IPS DF 6.9 (cell line): ENCODE measurements at regions not wholly inside any gene's neighbourhood (a gene's known extent, or its start where the extent isn't known, plus 50 kb on each side); places are given as distances from the start of the nearest gene placed in this dataset.

Experiments
- DNase-seq: peaks from one replicate; pipeline ENCODE4 v3.0.0-alpha.2; 2013; ENCODE audit warnings: low read depth, low spot score
- H3K27ac ChIP-seq: one replicate; pipeline ENCODE4 v1.5.1; 2013; ENCODE audit warnings: low read length, control low read depth
- H3K27me3 ChIP-seq: 2 replicates; pipeline ENCODE4 v1.6.1; 2013; ENCODE audit warnings: mild to moderate bottlenecking, low read length; ENCODE audit not compliant: control insufficient read depth, insufficient read depth
- H3K36me3 ChIP-seq: 2 replicates; pipeline ENCODE4 v1.6.1; 2013; ENCODE audit warnings: low read length; ENCODE audit not compliant: control insufficient read depth, insufficient read depth
- H3K4me1 ChIP-seq: 2 replicates; pipeline ENCODE4 v1.6.1; 2013; ENCODE audit warnings: low read length; ENCODE audit not compliant: control insufficient read depth, insufficient read depth
- H3K4me3 ChIP-seq: 2 replicates; pipeline ENCODE4 v1.5.1; 2013; ENCODE audit warnings: mild to moderate bottlenecking, low read length
- H3K9me3 ChIP-seq: 2 replicates; pipeline ENCODE4 v1.6.1; 2013; ENCODE audit warnings: low read length, inconsistent platforms; ENCODE audit not compliant: control insufficient read depth, insufficient read depth
- WGBS: extraction: QIAGEN DNeasy Blood & Tissue Kit; methylation state at CpG from one replicate; pipeline ENCODE4 v1.1.7; 2013; ENCODE audit warnings: mixed read lengths, missing lambda C conversion rate; ENCODE audit not compliant: insufficient read length, insufficient coverage; 5-methylcytosine and 5-hydroxymethylcytosine counted together

DNA sequence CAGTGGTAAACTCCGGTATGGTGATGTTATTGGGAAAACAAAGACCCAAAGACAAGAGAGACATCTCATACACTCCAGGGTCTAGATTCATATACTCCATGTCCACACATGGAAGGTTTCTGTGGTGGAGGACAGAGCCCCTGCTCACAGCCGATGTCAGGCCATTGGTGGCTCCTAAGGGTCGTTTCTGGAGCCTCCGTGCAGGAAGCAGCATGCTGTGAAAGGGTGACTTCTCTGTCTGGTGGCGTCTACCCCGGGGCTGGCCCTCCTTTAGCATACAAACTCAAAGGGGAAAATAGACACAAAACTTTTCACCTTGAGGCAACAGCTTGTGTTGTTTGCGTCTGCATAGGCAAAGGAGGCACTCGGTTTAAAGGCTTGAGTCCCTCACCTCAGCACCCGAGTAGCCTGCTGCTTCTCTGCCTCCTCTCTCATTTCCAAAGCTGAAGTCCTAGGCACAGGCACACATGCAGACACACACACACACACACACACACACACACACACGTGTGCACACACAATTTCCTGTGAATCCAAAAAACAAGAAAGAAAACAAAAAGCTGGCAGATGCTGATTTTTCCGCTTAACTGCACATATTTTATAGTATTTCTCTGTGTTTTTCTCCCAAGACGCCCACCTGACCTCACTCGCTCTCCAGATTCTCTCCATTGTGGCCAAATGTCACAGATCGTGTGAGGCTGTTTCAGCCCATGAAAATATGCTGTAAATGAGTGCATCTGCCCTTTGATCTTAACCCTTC, 601.4 kb upstream of the MGMT start:
- H3K36me3 ChIP-seq, result no peaks in the 10 kb centered on the region
- H3K27ac ChIP-seq, result no peak overlapping the region
- no peaks in the 10 kb centered on the region for H3K4me1 ChIP-seq
- no peak overlapping the region for H3K4me3 ChIP-seq
- H3K27me3 ChIP-seq, result no peaks in the 10 kb centered on the region
- no peaks in the 10 kb centered on the region for H3K9me3 ChIP-seq
- no peak for DNase-seq
- WGBS, result no CpG with 5 or more reads among the region's 14 CpGs

- H3K36me3 ChIP-seq, result no peaks in the 10 kb centered on the region
- no peaks in the 10 kb centered on the region for H3K27me3 ChIP-seq
- no peak overlapping the region for H3K27ac ChIP-seq
- no peaks in the 10 kb centered on the region for H3K4me1 ChIP-seq
- no peak for DNase-seq
- no peaks in the 10 kb centered on the region for H3K9me3 ChIP-seq
- H3K4me3 ChIP-seq, result no peak overlapping the region
- WGBS, result no CpG with 5 or more reads among the region's 5 CpGs
Measured at GRCh38 chr10:128866551-128866950, 600.5 kb upstream of the MGMT start.

- Histone ChIP-seq H3K27ac (no peak overlapping the region), H3K4me3 (no peak overlapping the region), H3K27me3 (no peaks in the 10 kb centered on the region), H3K36me3 (no peaks in the 10 kb centered on the region), H3K4me1 (no peaks in the 10 kb centered on the region), H3K9me3 (no peaks in the 10 kb centered on the region)
- WGBS, result no CpG with 5 or more reads among the region's 8 CpGs
- DNase-seq, result no peak
Measured at GRCh38 chr10:128867210-128867609, 599.8 kb upstream of the MGMT start.

DNA sequence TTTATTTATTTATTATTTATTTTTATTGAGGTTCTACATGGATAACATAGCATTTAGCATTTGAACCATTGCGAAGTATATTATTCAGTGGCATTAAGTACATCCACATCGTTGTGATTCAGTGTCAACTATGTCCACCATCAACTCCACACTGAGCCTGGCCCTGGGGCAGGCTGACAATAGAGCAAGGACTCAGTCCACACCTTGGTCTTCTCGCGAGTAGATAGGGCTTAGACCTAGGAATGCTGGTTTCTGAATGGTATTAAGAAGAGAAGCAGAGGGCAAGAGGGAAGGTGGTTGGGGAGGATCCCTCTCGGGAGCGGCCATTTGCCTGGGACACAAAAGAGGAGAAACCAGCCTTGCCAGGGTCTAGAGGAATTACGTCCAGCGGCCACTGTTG, 599.2 kb upstream of the MGMT start:
- H3K4me1 ChIP-seq, result no peaks in the 10 kb centered on the region
- H3K27ac ChIP-seq, result no peak overlapping the region
- no peak overlapping the region for H3K4me3 ChIP-seq
- no CpG with 5 or more reads among the region's 8 CpGs for WGBS
- no peaks in the 10 kb centered on the region for H3K36me3 ChIP-seq
- H3K27me3 ChIP-seq, result no peaks in the 10 kb centered on the region
- DNase-seq, result no peak
- H3K9me3 ChIP-seq, result no peaks in the 10 kb centered on the region

- Histone ChIP-seq H3K36me3 (no peaks in the 10 kb centered on the region), H3K9me3 (no peaks in the 10 kb centered on the region), H3K4me1 (no peaks in the 10 kb centered on the region), H3K27ac (no peak overlapping the region), H3K27me3 (no peaks in the 10 kb centered on the region), H3K4me3 (no peak overlapping the region)
- no peak for DNase-seq
- WGBS, result 100% methylated on average over 1 of the region's 3 CpGs
Measured at GRCh38 chr10:128868481-128868880, 598.6 kb upstream of the MGMT start.

- H3K27me3 ChIP-seq, result no peaks in the 10 kb centered on the region
- H3K4me3 ChIP-seq, result no peak overlapping the region
- no peak for DNase-seq
- no peak overlapping the region for H3K27ac ChIP-seq
- no peaks in the 10 kb centered on the region for H3K9me3 ChIP-seq
- WGBS, result no CpG with 5 or more reads among the region's 15 CpGs
- no peaks in the 10 kb centered on the region for H3K36me3 ChIP-seq
- no peaks in the 10 kb centered on the region for H3K4me1 ChIP-seq
Measured at GRCh38 chr10:128869101-128869749, 597.8 kb upstream of the MGMT start.

DNA sequence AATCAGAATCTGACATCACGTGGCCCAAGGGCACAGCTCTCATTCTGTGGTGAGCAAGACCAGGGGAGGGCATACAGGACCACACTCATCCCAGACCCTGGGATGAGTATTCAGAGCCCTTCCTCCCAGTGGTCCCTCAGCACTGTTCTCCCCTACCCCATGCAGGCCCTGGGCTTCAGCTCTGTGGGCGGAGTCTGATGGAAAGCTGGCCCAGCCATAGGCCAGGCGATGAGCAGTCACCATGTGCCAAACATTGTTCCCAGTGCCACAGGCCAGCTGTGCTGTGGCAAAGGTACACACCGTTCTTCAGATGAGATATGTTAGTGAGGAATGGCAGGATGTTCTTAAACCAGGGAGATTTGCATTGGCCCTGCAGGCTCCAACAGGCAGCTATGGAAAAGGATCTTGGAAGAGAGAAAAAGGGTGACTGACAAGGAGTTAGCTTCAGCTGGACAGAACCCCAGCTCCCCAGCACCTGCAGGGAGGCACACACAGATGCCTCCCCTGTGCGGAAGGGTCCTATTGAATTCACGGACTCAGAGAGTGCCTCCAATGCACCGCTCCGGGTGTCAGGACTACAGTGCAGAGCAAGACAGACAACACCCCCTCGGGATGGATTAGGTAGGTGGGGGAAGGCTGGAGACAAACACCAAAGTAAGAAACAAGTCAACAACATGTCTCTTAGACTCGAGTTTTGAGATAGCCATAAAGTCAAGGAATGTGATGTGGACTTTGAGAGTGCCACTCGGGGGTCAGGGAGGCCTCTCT, 596.0 kb upstream of the MGMT start:
- Histone ChIP-seq H3K9me3 (no peaks in the 10 kb centered on the region), H3K27me3 (no peaks in the 10 kb centered on the region), H3K27ac (no peak overlapping the region), H3K4me1 (no peaks in the 10 kb centered on the region), H3K36me3 (no peaks in the 10 kb centered on the region), H3K4me3 (no peak overlapping the region)
- DNase-seq, result no peak
- no CpG with 5 or more reads among the region's 11 CpGs for WGBS

DNA sequence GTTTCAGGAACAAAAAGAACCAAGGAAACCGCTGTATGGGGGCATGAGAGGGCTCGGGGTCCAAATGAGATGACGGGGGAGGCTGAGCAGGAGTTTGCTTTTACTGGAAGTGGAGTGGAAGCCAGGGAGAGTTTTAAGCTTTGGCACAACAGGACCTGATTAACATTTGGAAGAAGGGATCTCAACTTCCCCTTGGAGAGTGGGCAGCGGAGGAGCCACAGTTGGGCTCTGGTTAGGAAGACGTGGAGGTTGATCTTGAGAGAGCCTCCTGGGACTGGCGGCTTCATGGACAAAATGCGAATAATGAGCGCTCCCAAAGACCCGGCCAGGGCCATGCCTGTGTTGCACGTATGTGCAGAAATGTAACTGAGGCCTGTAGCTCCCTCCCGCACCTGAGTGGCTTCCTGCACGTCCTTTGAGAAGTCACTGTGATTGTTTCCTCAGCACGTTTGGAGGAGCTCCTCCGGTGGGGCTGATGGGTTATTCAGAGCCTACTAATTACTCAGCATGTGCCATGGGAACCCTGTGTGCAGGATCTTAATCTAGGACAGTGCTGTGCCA, 595.3 kb upstream of the MGMT start:
- Histone ChIP-seq H3K4me3 (no peak overlapping the region), H3K27me3 (no peaks in the 10 kb centered on the region), H3K36me3 (no peaks in the 10 kb centered on the region), H3K4me1 (no peaks in the 10 kb centered on the region), H3K9me3 (no peaks in the 10 kb centered on the region), H3K27ac (no peak overlapping the region)
- DNase-seq, result no peak
- no CpG with 5 or more reads among the region's 14 CpGs for WGBS

DNA sequence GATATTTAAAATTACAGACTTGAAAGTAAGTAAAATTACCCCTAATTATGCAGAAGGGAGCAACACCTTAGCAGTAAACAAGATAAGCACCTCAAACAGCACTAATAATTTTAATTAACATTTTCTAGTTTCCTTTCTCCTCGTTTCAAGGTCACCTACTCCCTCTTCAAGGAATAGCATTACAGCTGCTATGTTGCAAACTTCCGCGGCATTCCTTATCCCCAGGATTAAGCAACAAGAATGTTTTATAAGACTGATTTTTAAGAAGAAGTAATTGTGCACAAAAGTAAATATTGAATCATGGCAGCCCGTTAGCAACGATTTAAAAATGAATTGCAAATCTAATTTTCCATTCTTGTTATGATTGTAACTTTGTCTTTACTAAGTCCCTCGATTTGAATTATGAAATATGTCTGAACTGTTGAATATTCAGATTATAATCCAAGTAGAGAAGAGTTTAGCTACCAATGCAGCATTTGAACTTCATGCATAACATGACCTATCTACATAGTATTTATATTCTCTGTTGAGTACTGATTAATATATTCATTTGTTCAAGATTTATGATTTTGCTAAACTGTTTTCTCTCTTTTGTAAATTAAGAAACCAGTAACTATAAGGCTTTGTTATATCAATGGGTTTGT, 593.5 kb upstream of the MGMT start:
- H3K27ac ChIP-seq, result no peak overlapping the region
- no peaks in the 10 kb centered on the region for H3K9me3 ChIP-seq
- H3K4me1 ChIP-seq, result no peaks in the 10 kb centered on the region
- H3K36me3 ChIP-seq, result no peaks in the 10 kb centered on the region
- H3K27me3 ChIP-seq, result no peaks in the 10 kb centered on the region
- no peak overlapping the region for H3K4me3 ChIP-seq
- WGBS, result no CpG with 5 or more reads among the region's 6 CpGs
- DNase-seq, result no peak

DNA sequence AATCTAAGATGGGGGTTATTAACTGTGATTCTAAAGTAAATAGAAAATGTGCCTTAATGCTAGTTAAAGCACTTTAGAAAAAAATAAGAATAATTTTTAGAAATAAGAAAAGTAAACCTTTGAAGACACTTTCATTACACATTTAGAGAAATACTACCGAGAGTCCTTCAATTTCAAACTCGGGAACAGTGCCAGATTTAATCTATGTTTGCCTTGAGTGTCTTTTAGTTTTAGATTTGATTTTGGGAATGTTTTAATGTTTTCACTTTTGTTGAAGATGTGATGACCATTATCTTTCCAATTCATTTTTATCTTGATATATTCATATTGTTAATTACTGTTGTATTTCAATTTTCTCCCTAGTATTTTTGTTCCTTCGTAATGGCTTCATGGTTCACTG, 592.7 kb upstream of the MGMT start:
- WGBS, result no CpG with 5 or more reads among the region's 3 CpGs
- Histone ChIP-seq H3K27me3 (no peaks in the 10 kb centered on the region), H3K27ac (no peak overlapping the region), H3K4me3 (no peak overlapping the region), H3K36me3 (no peaks in the 10 kb centered on the region), H3K4me1 (no peaks in the 10 kb centered on the region), H3K9me3 (no peaks in the 10 kb centered on the region)
- no peak for DNase-seq
